HuH-7 (cell line): ENCODE measurements at regions not wholly inside any gene's neighbourhood (a gene's known extent, or its start where the extent isn't known, plus 50 kb on each side); places are given as distances from the start of the nearest gene placed in this dataset.
"Not testable (repeated sequence)": the region's sequence is repeated elsewhere in the genome, so short reads cannot be mapped to it uniquely, and the experiment has no call there.

ENCODE experiments used
- DNase-seq: peaks from one replicate; pipeline ENCODE4 v3.0.0; 2011; ENCODE audit warnings: low spot score

DNA sequence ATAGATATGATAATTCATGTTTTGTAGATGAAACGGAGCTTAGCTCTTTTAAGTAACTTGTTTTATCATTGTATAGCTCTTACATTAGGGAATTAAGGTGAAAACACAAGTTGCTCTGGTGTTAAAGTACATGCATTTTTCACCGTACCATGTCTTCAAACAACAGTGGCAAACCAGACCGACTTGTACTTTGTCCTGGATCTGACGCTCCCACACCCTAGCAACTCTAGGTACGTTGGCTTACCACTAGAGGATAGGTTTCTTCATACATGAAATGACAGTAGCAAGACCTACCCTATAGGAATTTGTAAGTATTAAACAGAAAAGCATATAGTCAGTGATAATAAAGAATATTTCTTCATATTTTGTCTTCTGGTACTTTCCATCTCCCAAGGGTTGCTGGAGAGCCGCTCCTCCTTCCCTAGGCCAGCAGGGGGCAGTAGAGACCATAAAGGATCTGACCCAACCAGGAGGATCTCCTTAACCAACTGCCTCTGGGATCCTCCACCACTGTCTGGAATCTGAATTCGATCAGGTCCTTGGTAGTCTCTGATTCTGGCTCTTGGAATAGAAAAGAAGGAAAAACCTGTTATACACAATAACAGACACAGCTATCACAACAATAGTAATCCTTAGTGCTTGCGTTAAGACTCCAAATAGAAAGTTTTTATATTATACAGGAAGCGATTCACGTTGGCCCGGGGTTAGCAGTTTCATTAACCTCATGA is 136.7 kb downstream of the CAVIN4 start:
- DNase-seq, result peak; percentile 61

- DNase-seq, result no peak
Observed at GRCh38 chr9:100715100-100715380, 137.2 kb downstream of the CAVIN4 start.

- no peak for DNase-seq
Observed at GRCh38 chr9:100718717-100719116, 140.8 kb downstream of the CAVIN4 start.

DNA sequence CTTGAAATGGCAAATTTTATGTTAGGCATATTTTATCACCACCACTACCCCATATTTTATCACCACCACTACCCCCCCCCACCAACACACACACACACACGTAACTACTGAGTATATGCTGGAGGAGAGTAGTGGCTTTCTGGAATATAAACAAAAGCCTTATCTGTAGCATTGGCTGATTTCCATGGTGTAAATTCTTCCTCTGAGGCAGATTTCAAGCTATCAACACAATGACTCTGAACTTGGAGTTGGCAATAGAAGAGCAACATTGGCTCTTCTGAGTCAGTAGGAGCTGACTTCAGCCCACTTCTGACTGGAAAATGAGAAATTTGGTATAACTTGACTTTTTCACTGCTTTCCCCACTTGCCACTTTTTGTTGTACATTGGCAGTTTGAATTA is 143.0 kb downstream of the CAVIN4 start:
- DNase-seq, result no peak

GRCh38 chr9:100724886-100725285 is 147.0 kb downstream of the CAVIN4 start:
- DNase-seq, result no peak

DNA sequence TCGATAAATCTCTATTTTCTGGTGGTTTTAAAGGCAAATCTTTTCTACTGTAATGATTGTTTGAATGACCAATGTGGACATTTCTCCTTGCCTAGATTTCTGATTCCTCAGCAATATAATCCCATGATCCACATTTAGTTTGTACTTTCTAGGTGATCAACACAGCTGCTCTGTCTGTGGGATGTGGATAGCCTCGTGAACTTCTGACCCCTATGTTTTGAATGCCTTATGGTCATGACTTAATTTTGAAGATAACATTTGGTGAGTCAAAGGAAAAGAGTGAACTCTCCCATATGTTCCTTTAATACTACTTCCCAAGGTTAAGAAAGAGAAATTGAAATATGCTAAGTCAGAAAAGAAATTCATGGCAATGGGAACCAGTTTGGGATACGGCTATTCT is 147.5 kb downstream of the CAVIN4 start:
- no peak for DNase-seq

GRCh38 chr9:100729336-100729895 is 151.5 kb downstream of the CAVIN4 start:
- DNase-seq, result no peak

- no peak for DNase-seq
Observed at GRCh38 chr9:100730086-100730485, 152.2 kb downstream of the CAVIN4 start.

- no peak for DNase-seq
Observed at GRCh38 chr9:100731038-100731556, 153.2 kb downstream of the CAVIN4 start.

DNA sequence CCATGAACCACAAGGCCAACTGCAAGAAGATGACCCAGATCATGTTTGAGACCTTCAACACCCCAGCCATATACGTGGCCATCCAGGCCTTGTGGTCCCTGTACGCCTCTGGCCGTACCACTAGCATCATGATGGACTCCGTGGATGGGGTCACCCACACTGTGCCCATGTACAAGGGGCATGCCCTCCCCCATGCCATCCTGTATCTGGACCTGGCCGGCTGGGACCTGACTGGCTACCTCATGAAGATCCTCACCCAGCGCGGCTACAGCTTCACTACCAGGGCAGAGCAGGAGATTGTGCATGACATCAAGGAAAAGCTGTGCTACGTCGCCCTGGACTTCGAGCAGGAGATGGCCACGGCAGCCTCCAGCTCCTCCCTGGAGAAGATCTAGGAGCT is 153.7 kb downstream of the CAVIN4 start:
- no peak for DNase-seq

GRCh38 chr9:100739208-100739607 is 161.3 kb downstream of the CAVIN4 start:
- no peak for DNase-seq

DNA sequence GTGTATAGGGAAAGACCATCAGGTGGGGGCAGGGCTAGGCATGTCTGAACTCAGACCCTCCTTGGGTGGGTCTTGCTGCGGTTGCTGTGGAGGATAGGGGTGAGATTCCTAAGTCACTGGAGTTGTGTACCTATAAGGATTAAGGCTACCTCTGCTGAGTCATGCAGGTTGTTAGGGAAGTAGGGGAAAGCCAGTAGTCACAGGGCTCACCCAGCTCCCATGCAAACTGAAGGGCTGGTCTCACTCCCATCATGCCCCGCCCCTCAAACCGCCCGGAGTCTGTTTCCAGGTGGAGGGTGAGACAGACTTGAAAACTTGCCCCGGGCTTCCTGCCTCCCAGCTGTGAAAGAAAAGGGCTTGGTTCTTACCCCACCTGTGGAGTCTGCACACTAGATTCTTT is 161.8 kb downstream of the CAVIN4 start:
- no peak for DNase-seq

- not testable (repeated sequence) for DNase-seq
Observed at GRCh38 chr9:100748930-100749329, 171.1 kb downstream of the CAVIN4 start.

GRCh38 chr9:100756217-100756616 is 178.3 kb downstream of the CAVIN4 start:
- no peak for DNase-seq

GRCh38 chr9:100759215-100759614 is 181.3 kb downstream of the CAVIN4 start:
- DNase-seq, result no peak

DNA sequence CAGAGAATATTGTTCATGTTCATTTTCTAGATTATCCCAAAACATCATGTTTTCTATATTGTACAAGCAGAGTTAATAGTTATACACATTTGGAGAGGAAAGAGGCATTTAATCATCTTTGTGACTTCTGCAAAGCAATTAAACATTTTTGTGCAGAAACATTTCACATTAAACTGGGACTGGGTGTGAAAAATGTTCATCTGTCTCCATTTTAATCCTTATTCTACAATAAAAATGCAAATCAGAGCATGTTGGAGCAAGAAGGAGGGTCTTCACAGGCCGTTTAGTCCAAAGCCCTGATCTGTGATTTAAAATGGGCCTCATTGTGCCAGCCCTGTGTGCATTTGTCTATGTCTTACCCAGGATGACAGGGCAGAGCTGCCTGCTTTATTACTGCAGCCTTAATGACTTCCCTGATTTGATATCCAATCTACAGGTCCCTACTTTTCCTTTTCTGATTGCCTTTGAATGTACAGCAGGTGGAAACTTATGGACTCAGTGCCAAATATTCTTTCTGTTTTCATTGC is 183.5 kb downstream of the CAVIN4 start:
- DNase-seq, result no peak

GRCh38 chr9:100774326-100774725 is 196.4 kb downstream of the CAVIN4 start:
- DNase-seq, result no peak

DNA sequence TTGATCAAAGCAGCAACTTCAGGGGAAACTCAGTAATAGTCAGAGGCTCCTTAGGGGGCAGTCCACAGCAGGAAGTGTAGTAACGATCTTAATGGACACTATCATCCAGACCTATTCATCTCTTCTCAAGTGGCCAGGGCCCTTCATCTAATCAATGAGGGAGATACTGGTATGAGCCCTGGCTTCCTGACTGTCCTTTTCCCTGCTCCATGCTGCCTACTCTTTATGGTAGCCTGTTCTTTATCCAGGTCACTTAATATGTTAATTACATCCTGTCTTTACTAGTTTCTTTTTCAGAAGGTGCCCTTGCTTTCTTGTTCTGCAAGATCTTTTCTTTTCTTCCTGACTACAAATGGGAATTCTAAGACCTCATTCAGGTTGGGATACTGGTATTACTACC is 197.1 kb downstream of the CAVIN4 start:
- DNase-seq, result no peak

DNA sequence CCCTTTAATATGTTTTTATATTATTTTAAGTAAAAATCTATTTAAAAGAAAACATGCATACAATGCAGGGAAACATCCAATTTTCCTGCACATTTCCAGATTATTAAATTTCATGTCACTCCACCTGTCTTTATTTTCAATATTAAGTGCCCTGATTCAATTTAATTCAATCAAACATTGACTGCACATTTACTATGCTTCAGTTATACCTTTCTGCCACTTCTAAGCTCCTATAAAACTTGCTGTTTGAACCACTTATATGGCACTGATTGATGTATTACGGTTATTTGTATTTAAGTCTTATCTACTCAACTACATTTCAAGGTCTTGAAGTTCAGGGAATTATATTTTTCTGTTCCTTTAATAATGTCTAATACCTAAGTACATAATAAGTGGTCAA is 198.0 kb downstream of the CAVIN4 start:
- no peak for DNase-seq

DNA sequence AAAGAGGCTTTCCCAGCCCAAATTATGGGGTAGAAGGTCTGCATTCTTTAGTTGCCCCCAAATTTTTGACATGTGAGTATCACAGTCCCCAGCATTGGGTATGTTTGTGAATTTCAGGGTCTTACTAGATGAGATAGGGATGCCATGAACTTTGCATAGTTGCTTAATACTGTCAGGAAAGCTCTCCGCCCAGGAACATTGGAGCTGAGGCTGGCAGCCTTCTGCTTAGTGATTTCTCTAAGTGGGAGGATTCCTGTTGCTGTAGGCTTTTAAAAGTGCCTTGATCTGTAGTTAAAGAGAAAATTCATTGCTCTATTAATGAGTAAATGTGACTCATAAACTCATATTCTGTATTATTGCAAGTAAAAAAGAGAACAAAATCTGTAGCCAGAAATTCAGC is 206.9 kb downstream of the CAVIN4 start:
- DNase-seq, result no peak

DNA sequence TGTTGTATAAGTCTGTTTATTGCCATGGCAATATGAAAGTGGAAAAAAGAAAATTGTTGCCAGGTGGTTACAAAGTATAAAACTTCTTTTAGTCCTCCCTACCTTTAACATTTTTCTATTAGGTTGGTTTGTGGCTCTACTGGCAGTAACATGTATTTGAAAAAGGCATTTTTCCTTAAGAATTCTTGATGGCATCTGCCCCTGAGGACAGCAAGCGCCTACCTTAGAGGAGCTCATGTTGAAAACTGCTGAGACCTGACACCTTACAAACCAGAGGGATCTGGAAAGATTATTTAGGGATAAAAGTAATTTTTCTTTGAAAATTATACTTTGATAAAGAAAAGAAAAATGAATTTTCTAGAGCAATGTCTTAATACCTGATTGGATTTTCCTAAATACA is 208.1 kb downstream of the CAVIN4 start:
- no peak for DNase-seq

DNA sequence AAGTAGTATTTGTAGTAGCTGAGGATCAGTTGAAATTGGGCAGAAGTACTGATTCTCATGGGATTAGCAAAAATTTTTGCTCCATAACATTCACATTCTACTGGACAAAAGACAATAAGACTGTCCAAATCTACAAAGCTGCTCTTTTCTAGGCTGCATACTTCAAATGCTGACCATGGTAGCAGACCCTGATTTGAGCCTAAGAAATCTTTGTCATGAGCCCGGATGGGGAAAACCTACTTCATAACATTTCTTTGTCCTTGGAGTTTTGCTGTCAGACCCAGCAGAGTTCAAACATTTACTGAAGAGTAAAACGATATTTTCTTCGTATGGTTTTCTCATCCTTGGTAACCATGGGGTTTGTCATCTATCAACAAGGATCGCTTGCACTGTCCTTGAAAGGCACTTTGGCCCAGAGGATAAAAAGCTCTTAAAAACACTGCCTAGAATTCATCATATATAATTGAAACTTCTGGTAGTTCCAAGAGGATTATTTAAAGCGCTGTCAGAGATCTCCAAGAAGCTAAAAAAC is 216.9 kb downstream of the CAVIN4 start:
- no peak for DNase-seq

GRCh38 chr9:100803956-100804355 is 224.6 kb upstream of the PLPPR1 start:
- DNase-seq, result no peak

DNA sequence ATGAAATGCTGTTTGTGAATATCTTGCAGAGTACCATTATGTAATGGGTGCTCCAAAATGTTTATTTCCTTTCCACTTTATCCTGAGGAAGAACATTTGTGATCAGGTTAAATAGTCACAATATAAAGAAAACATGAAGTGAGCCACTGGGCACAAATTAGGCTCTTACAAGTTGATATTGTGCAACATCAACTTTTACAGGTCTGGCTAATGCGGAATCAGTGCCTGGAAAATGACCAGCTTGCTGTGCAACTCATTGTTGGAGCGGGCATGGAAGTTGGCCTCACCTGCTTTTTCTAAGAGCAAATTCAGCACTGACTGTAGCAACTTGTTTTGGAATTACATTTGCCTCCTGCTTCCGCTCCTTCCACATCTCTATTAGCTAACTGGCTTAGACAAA is 216.9 kb upstream of the PLPPR1 start:
- no peak for DNase-seq
